HG02610 (cell line): ENCODE measurements at regions not wholly inside any gene's neighbourhood (a gene's known extent, or its start where the extent isn't known, plus 50 kb on each side); places are given as distances from the start of the nearest gene placed in this dataset.

ENCODE experiments used
- ATAC-seq: cut with Tn5 transposase; IDR thresholded peaks from one replicate; pipeline ENCODE4 v1.9.1; 2021; ENCODE audit warnings: mild to moderate bottlenecking, moderate library complexity; ENCODE audit not compliant: unreplicated experiment

- ATAC-seq = no peak
Measured at GRCh38 chr12:28104903-28105864, 85.1 kb upstream of the CCDC91 start.

DNA sequence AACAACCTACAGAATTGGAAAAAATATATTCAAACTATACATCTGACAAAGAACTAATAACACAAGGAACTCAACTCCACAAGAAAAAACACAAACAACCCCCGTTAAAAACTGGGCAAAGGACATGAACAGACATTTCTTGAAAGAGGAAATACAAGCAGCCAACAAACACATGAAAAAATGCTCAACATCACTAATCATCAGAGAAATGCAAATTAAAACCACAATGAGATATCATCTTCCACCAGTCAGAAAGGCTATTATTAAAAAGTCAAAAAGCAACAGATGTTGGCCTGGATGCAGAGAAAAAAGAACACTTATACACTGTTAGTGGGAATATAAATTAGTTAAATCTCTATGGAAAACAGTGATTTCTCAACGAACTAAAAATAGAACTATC lies 82.6 kb upstream of the CCDC91 start:
- no peak for ATAC-seq

GRCh38 chr12:28108599-28108998 lies 81.7 kb upstream of the CCDC91 start:
- ATAC-seq = no peak

DNA sequence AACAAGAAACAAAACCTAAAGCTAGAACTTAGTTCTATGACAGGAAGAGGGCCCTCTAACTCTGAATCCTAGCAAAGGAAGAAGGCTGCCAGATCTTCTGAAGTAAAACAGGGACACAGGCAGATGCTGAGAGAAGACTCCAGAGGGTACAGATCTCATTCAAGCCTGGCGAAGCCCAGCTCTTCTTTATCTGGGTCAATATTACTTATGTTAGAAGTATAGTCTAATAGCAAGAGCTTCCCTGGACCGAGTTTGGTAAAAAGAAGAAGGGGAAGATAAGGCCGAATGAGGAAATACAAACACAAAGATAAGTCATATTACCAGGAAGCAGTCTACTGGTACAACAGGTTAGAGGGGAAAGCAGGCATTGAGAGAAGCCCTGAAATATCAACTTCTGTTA lies 79.9 kb upstream of the CCDC91 start:
- no peak for ATAC-seq

DNA sequence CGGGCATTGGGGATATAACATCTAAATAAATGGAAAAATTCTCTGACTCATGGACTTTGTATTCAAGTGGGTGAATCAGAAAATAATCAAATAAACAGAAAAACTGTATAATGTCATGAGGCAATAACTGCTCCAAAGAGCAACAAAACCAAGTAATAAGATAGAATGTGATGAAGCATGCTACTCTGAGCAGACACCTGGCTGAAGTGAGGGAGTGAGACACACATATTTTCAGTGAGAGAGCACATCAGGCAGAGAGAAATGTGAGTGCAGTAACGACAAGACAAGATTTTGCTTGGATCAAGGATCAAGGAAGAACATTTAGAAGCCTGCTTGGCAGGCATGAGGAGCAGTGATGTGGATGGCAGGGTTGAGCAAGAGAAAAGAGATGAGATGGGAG lies 75.8 kb upstream of the CCDC91 start:
- no peak for ATAC-seq

DNA sequence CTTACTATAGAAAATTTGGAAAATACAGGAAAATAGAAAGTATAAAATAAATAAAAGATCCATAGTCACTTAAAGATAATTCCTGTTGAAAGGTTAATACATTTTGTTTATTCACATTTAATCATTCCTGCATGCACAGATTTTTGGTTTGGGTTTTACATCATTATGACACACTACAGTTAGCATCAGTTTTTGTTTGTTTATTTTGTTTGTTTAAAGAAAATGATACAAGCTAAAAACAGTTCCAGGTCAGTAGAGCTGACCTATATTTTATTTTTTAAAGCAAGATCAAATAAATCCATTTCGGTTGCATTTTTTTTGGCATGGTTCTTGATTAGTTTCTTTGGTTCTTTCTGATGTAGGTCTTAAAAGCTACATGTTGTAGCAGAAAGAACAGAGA lies 68.8 kb upstream of the CCDC91 start:
- no peak for ATAC-seq

DNA sequence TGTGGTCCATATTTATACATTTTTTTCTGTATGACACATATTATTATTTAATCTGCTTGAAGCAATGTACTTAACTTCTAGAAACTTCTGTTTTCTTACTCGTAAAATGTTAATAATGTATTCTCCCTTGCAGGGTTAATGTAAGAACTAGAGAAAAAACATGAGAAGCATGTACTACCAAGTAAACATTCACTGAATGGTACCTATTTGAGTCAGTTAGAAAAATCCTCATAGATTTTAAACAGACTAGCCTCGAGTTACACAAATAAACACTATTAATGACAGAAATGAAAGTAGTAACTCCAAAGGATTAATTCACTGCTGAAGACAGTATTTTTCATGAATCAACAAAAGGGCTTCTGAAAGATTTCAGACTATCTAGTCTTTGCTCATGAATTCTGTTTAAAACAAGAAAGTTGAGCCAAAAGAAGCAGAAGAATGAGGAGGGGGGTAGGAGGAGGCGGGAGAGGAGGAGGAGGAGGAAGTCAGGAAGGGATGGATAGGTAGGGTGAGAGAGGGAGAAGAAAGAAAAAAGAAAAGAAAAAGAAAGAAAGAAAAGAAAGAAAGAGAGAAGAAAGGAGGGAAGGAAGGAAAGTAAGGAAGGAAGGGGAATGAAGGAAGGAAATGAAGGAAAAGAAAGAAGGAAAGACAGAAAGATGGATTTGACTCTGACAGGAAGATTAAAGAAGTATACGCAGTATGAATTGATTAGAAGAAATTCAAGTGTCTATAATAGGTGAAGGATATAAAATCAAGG lies 68.2 kb upstream of the CCDC91 start:
- ATAC-seq = no peak

- no peak for ATAC-seq
Measured at GRCh38 chr12:28122756-28123155, 67.5 kb upstream of the CCDC91 start.

- ATAC-seq = no peak
Measured at GRCh38 chr12:28127455-28127854, 62.8 kb upstream of the CCDC91 start.

- no peak for ATAC-seq
Measured at GRCh38 chr12:28129031-28129430, 61.2 kb upstream of the CCDC91 start.

- ATAC-seq = no peak
Measured at GRCh38 chr12:28130234-28130624, 60.0 kb upstream of the CCDC91 start.

DNA sequence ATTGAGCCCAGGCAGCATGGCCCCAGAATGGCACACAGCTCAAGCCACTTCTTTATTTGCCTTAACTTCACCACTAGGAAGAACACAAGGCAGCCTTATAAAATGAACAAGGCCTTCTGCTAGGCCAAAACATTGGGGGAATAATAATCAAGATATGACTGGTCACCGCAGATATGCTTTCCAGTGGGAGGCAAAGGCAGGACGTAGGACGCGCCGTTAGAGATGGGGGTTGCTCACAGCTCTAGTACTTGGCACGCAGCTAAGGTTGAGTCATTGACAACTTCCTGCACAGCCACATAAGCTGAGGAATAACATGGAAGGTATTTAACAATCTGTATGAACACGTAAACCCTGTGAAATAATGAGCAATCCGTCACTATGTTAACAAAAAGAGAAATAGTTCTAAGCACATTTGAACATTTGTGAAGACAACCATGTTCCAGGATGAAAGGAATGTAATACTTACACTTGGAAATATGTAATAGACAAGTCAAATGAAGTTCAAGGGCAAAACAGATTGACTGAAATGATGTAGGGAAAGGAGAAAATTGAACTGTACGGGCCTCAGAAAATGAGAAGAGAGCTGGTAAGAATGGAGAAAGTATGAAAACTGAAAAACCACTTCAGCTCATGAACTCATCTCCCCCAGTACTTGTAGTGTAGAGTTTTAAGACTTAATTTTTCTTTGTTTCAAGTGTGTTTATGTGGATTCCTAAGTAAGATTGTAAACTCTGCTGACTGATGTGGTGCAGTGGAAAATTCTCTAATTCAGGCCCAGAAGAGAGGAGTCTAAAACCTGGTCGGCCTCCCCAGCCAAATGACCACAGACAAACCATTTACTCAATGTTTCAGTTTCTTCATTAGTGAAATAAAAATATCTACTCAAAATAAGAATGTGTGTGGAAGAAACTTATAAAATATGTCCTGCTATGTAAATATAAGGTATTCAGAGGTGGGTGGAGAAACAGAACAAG lies 59.3 kb upstream of the CCDC91 start:
- ATAC-seq = no peak

- no peak for ATAC-seq
Measured at GRCh38 chr12:28132398-28132797, 57.9 kb upstream of the CCDC91 start.

GRCh38 chr12:28135801-28136439 lies 54.3 kb upstream of the CCDC91 start:
- no peak for ATAC-seq

DNA sequence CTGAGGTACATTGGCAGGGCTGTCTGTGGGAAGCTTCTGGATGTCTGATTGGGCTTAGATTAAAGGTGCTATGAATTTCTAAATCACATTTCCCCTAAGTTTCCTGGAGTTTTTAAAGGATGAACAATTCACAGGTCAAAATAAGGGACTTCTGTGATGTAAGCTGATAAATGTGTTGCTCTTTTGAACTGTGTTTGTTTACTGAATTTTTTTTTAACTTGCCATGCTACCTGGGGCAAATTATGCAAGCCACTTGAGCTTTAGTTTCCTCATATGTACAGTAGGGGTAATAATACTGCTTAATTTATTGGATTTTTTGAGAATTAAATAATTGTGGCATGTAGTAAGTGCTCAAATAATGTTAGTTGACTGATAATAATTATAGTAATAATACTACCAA lies 52.8 kb upstream of the CCDC91 start:
- ATAC-seq = no peak

GRCh38 chr12:28140404-28140803 lies 49.9 kb upstream of the CCDC91 start:
- no peak for ATAC-seq
